Neural crest cell (in vitro differentiated cells): ENCODE measurements at regions not wholly inside any gene's neighbourhood (a gene's known extent, or its start where the extent isn't known, plus 50 kb on each side); places are given as distances from the start of the nearest gene placed in this dataset.

Experiments used
- DNase-seq: peaks from one replicate; pipeline ENCODE4 v3.0.0; 2021; ENCODE audit warnings: low read depth, mixed read lengths, low spot score
- H3K27ac Mint-ChIP-seq: one replicate; pipeline ENCODE4 v1.8.0; 2021; ENCODE audit warnings: mild to moderate bottlenecking, mixed read lengths; ENCODE audit not compliant: unreplicated experiment
- H3K27me3 Mint-ChIP-seq: 2 replicates; pipeline ENCODE4 v1.8.0; 2021; ENCODE audit warnings: low read depth, mild to moderate bottlenecking, mixed read lengths
- H3K36me3 Mint-ChIP-seq: 2 replicates; pipeline ENCODE4 v1.8.0; 2021; ENCODE audit warnings: low read depth, mild to moderate bottlenecking, mixed read lengths
- H3K4me1 Mint-ChIP-seq: 2 replicates; pipeline ENCODE4 v1.8.0; 2021; ENCODE audit warnings: mixed read lengths
- H3K4me3 Mint-ChIP-seq: one replicate; pipeline ENCODE4 v1.8.0; 2021; ENCODE audit warnings: mild to moderate bottlenecking, mixed read lengths
- H3K9me3 Mint-ChIP-seq: 2 replicates; pipeline ENCODE4 v1.8.0; 2021; ENCODE audit warnings: mixed read lengths
- TF ChIP-seq, protein P1 (sequence below): fragments of 200-600 bp; sonication (generic); conservative IDR thresholded peaks from 2 replicates; pipeline ENCODE4 v1.5.0; 2021; ENCODE audit warnings: antibody characterized with exemption, mild to moderate bottlenecking

DNA sequence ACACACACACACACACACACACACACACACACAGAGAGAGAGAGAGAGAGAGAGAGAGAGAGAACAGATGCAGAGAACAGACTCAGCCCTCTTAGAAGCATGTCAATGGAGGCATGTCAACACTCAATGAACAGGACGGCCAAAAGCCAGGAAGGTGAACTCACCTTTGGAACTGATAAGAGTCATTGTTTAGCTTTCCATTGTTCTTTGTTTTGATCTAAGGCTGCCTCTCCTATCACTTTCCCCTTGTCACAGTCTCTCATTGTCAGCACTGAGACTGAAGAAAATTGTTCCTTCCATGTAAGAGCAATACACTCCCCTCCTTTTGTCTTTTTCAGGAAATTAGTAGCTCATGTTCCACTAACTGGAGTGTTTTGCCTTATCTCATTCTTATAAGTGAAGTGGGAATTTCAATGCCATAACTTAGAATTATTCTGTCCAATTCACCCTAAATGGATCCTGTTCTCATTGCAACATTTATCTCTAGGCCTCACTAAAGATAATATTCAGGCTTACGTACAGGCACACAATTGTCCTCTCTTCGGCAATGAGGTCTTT, 218.0 kb downstream of the DUSP6 start:
- peaks cover 15% of the 10 kb centered on the region for H3K4me1 Mint-ChIP-seq
- H3K9me3 Mint-ChIP-seq = no peaks in the 10 kb centered on the region
- DNase-seq = no peak
- no peak overlapping the region for H3K4me3 Mint-ChIP-seq
- H3K27ac Mint-ChIP-seq = no peak overlapping the region
- H3K36me3 Mint-ChIP-seq = no peaks in the 10 kb centered on the region
- TF ChIP-seq, protein P1, sequence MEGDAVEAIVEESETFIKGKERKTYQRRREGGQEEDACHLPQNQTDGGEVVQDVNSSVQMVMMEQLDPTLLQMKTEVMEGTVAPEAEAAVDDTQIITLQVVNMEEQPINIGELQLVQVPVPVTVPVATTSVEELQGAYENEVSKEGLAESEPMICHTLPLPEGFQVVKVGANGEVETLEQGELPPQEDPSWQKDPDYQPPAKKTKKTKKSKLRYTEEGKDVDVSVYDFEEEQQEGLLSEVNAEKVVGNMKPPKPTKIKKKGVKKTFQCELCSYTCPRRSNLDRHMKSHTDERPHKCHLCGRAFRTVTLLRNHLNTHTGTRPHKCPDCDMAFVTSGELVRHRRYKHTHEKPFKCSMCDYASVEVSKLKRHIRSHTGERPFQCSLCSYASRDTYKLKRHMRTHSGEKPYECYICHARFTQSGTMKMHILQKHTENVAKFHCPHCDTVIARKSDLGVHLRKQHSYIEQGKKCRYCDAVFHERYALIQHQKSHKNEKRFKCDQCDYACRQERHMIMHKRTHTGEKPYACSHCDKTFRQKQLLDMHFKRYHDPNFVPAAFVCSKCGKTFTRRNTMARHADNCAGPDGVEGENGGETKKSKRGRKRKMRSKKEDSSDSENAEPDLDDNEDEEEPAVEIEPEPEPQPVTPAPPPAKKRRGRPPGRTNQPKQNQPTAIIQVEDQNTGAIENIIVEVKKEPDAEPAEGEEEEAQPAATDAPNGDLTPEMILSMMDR = no peak
- no peaks in the 10 kb centered on the region for H3K27me3 Mint-ChIP-seq

DNA sequence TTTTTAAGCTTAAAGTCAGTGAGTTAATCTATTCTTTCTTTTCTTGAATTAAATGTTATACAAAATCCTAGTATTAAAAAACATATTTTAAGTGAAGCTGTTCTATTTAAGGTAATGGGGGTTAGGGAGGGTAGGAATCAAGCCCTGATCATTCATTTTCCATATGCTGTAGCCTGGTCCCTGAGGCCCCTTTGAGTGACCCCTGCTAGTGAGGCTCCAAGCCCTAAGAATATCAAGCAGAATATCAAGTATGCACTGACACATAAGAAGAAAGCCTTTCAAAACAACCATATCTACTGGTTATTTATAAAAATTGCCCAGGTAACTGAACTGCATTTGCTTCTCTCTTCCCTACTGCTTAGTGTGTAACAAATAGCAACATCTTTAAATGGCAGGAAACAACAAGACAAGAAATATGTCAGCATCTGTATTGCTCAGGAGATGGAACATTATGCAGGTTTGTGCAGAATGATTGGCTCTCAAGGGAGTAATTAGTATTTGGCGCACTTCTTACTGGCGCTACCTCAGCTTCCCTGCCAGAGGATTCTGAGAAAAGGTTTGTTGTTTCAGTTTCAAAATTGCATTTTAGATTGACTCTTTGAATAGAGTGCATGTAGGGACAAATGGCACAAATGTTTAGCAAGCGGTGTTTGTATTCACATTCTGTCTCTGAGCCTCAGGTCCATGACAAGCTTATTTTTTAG, 223.0 kb downstream of the DUSP6 start:
- Mint-ChIP-seq H3K4me1 (peaks cover 16% of the 10 kb centered on the region), H3K27ac (no peak overlapping the region), H3K4me3 (no peak overlapping the region), H3K36me3 (peaks cover 2% of the 10 kb centered on the region), H3K9me3 (peaks cover 2% of the 10 kb centered on the region), H3K27me3 (no peaks in the 10 kb centered on the region)
- TF ChIP-seq, protein P1 = no peak
- no peak for DNase-seq

DNA sequence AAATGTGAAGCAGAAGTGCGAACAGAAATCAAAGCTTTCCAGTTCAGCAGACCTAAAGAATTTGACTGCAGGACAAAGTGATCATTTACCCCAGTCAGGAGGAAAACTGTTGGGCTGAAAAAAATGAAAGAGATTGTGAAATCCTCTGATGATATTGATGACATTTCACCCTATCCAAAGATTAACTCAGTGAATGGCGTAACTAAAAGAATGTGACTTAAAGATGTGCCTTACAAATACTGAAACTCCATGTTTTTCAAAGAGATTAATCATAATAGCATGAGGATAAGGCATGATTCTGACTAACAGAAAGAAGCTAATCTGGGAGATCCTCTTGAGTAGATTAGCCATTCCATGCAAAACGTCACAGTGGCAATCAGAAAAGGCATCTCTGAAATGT, 225.6 kb downstream of the DUSP6 start:
- TF ChIP-seq, protein P1 = no peak
- H3K27me3 Mint-ChIP-seq = no peaks in the 10 kb centered on the region
- peaks cover 12% of the 10 kb centered on the region for H3K4me1 Mint-ChIP-seq
- H3K4me3 Mint-ChIP-seq = no peak overlapping the region
- peaks cover 2% of the 10 kb centered on the region for H3K36me3 Mint-ChIP-seq
- peaks cover 2% of the 10 kb centered on the region for H3K9me3 Mint-ChIP-seq
- H3K27ac Mint-ChIP-seq = no peak overlapping the region
- DNase-seq = no peak

DNA sequence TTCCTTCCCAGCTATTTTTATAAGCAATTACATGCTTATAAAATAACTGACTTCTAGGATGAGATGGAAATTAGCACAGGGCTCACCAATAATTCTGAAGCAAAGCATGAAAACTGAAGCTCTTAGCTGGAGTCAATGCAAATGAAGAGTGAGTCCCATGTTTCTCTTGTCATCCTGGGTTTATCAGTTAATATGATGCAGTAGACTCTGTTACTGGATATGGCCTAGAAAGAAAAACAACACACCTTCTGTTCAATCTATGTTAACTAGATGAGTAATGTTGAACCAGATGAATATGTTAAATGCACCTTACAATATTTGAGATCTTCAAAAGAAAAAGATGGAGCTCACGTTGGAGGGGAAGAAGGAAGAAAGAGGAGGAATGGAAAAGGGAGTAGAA, 229.4 kb downstream of the DUSP6 start:
- Mint-ChIP-seq H3K4me1 (peaks cover 12% of the 10 kb centered on the region), H3K36me3 (peaks cover 2% of the 10 kb centered on the region), H3K27me3 (no peaks in the 10 kb centered on the region), H3K9me3 (peaks cover 2% of the 10 kb centered on the region), H3K4me3 (no peak overlapping the region), H3K27ac (no peak overlapping the region)
- no peak for DNase-seq
- TF ChIP-seq, protein P1 = no peak

DNA sequence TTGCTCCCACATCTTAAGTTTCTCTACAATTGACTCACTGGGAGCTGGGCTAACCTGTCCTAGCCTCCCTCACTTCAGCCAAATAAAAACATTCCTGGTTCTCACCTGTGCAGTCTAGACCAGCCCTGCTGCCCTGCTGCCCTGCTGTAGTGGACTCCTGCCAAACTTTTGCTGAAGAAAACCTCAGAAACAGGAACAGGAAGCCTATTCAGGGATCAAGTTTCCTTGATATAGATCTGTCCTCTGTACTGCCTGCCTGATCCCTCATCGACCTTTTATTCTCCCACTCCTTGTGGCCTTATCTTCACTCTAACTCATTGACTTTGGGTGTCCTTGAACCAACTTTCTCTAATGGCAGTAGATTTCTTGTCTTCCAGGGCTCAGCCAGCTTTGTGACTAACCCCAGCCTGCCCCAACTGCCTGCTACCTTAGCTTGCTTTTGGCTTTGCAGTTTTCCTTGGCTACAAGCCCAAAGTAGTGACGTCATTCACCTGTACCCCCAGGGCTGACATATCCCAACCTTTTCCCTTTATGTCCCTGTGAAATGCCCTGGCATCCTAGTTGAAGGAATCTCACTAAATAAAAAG, 234.8 kb downstream of the DUSP6 start:
- peaks cover 5% of the 10 kb centered on the region for H3K4me1 Mint-ChIP-seq
- peaks cover 2% of the 10 kb centered on the region for H3K36me3 Mint-ChIP-seq
- H3K27me3 Mint-ChIP-seq = no peaks in the 10 kb centered on the region
- TF ChIP-seq, protein P1 = no peak
- DNase-seq = no peak
- no peaks in the 10 kb centered on the region for H3K9me3 Mint-ChIP-seq
- no peak overlapping the region for H3K27ac Mint-ChIP-seq
- H3K4me3 Mint-ChIP-seq = no peak overlapping the region
